ENCODE measurements at regions not wholly inside any gene's neighbourhood (a gene's known extent, or its start where the extent isn't known, plus 50 kb on each side); places are given as distances from the start of the nearest gene placed in this dataset.

- Histone ChIP-seq H3K4me1 (ENCODE audit: control insufficient read depth, insufficient read depth, low read length) (no peaks in the 10 kb centered on the region), H3K4me3 (ENCODE audit: insufficient read depth, low read depth, low read length) (no peak overlapping the region), H4K5ac (ENCODE audit: low read depth, low read length) (no peak overlapping the region), H3K56ac (ENCODE audit: extremely low read depth, insufficient read depth, low read length) (no peak overlapping the region), H2BK5ac (ENCODE audit: low read depth, low read length, poor library complexity, severe bottlenecking) (no peak overlapping the region), H3K9ac (ENCODE audit: low read depth, low read length) (no peak overlapping the region), H4K91ac (ENCODE audit: insufficient read depth, low read depth, low read length) (no peak overlapping the region), H3K27ac (ENCODE audit: insufficient read depth, low read length) (no peak overlapping the region), H2AFZ (replicated peaks; ENCODE audit: low read length, poor library complexity) (no peak overlapping the region), H3K9me1 (ENCODE audit: insufficient read depth, low read length) (no peaks in the 10 kb centered on the region), H2AK5ac (ENCODE audit: low read depth, low read length) (no peak overlapping the region), H3K27me3 (ENCODE audit: control insufficient read depth, insufficient read depth, low read length) (no peaks in the 10 kb centered on the region), H4K20me1 (ENCODE audit: insufficient read depth, low read length) (no peaks in the 10 kb centered on the region), H2BK120ac (ENCODE audit: low read depth, low read length) (no peak overlapping the region), H2AK9ac (replicated peaks; ENCODE audit: low read depth, low read length, poor library complexity) (no peak overlapping the region), H3K36me3 (ENCODE audit: control insufficient read depth, insufficient read depth, low read length) (no peaks in the 10 kb centered on the region), H3K79me1 (ENCODE audit: low read depth in 1 of 2, low read length in 2 of 2) (no peaks in the 10 kb centered on the region), H3K14ac (replicated peaks; ENCODE audit: low read depth, low read length) (no peak overlapping the region), H2BK20ac (ENCODE audit: low read depth, low read length) (no peak overlapping the region), H3K4me2 (ENCODE audit: low read depth, low read length) (no peak overlapping the region), H3K4ac (ENCODE audit: low read depth, low read length) (no peak overlapping the region), H3K23ac (ENCODE audit: low read depth, low read length) (no peak overlapping the region), H2BK15ac (ENCODE audit: low read depth, low read length) (no peak overlapping the region), H3K9me3 (ENCODE audit: control insufficient read depth, insufficient read depth, low read length) (peaks cover 15% of the 10 kb centered on the region), H4K8ac (ENCODE audit: low read depth in 2 of 2, low read length in 2 of 2) (no peak overlapping the region), H3K18ac (ENCODE audit: low read depth, low read length) (no peak overlapping the region)
- ChIA-PET CTCF (no interaction called here), POLR2A (ENCODE audit: unreplicated experiment) (no interaction called here)
- dilution Hi-C loops (cut with HindIII; ENCODE audit: low sequenced_read_pairs, unreplicated experiment) = no loop called here
- TF ChIP-seq NFE2L2 (IDR thresholded peaks at IDR 0.05; ENCODE audit: low read depth, low read length) (no peak), BHLHE40 (IDR thresholded peaks at IDR 0.05; ENCODE audit: low read depth, low read length) (no peak), MAZ (IDR thresholded peaks at IDR 0.05; ENCODE audit: borderline replicate concordance, low read depth, low read length) (no peak), RFX5 (IDR thresholded peaks at IDR 0.05; ENCODE audit: low read depth, low read length) (no peak), SMC3 (IDR thresholded peaks at IDR 0.05; ENCODE audit: low read depth, low read length) (no peak), USF2 (IDR thresholded peaks at IDR 0.05; ENCODE audit: low read depth, low read length) (no peak)
- no TSS peak for BruUV-seq (replicated peaks)
- in situ Hi-C loops (cut with MboI; ENCODE audit: low sequenced_read_pairs) = no loop called here
- intact Hi-C loops (cut with micrococcal nuclease) = no loop called here
- WGBS, 2 experiments (ENCODE audit: extremely low coverage in 2 of 2, insufficient read length in 1 of 2) = no CpG with 5 or more reads among the region's 7 CpGs
- DNase-seq (no peak), ATAC-seq (ENCODE audit: low read depth) (no peak)
Observed at GRCh38 chr20:60803335-60804055, 448.6 kb upstream of the CDH4 start.
